ENCODE measurements at regions not wholly inside any gene's neighbourhood (a gene's known extent, or its start where the extent isn't known, plus 50 kb on each side); places are given as distances from the start of the nearest gene placed in this dataset.

DNA sequence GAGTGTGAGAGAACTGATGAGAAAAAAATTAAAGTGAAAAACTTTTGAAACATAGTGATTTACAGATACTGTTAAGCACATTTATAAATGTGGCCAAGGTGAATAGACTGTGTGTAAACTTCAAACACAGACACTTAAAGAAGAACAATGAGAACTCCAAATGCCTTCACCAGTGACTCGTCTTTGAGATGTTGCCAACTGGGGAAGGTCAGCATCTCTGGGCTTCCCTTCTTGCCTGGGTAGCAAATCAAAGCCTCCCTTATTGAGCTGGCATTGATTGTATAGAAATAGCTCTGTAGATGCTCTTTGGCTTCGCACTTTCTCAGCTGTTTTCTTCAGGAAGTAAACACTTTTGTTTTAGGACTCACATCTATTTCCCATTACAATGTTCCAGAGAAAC, 177.3 kb upstream of the SGCG start:
- in situ Hi-C loops (cut with MboI; ENCODE audit: low sequenced_read_pairs) = no loop called here
- no CpG with 5 or more reads among the region's 2 CpGs for WGBS, 2 experiments (ENCODE audit: extremely low coverage in 2 of 2, insufficient read length in 1 of 2)

More for the DNA sequence above, 177.3 kb upstream of the SGCG start:
- ATAC-seq (ENCODE audit: low read depth) = no peak
- Histone ChIP-seq H3K36me3 (ENCODE audit: control insufficient read depth, insufficient read depth, low read length) (no peaks in the 10 kb centered on the region), H3K4me1 (ENCODE audit: control insufficient read depth, insufficient read depth, low read length) (no peaks in the 10 kb centered on the region), H4K8ac (ENCODE audit: low read depth in 2 of 2, low read length in 2 of 2) (no peak overlapping the region), H2AFZ (replicated peaks; ENCODE audit: low read length, poor library complexity) (no peak overlapping the region), H4K5ac (ENCODE audit: low read depth, low read length) (no peak overlapping the region), H3K4me2 (ENCODE audit: low read depth, low read length) (no peak overlapping the region), H2AK9ac (replicated peaks; ENCODE audit: low read depth, low read length, poor library complexity) (no peak overlapping the region), H4K91ac (ENCODE audit: insufficient read depth, low read depth, low read length) (no peak overlapping the region), H4K20me1 (ENCODE audit: insufficient read depth, low read length) (no peaks in the 10 kb centered on the region), H3K23ac (ENCODE audit: low read depth, low read length) (no peak overlapping the region), H2AK5ac (ENCODE audit: low read depth, low read length) (no peak overlapping the region), H2BK20ac (ENCODE audit: low read depth, low read length) (no peak overlapping the region), H3K18ac (ENCODE audit: low read depth, low read length) (no peak overlapping the region), H3K79me1 (ENCODE audit: low read depth in 1 of 2, low read length in 2 of 2) (no peaks in the 10 kb centered on the region), H2BK120ac (ENCODE audit: low read depth, low read length) (no peak overlapping the region), H3K9ac (ENCODE audit: low read depth, low read length) (no peak overlapping the region), H2BK5ac (ENCODE audit: low read depth, low read length, poor library complexity, severe bottlenecking) (no peak overlapping the region), H3K9me3 (ENCODE audit: control insufficient read depth, insufficient read depth, low read length) (no peaks in the 10 kb centered on the region), H3K56ac (ENCODE audit: extremely low read depth, insufficient read depth, low read length) (no peak overlapping the region), H3K27ac (ENCODE audit: insufficient read depth, low read length) (no peak overlapping the region), H3K4me3 (ENCODE audit: insufficient read depth, low read depth, low read length) (no peak overlapping the region), H3K27me3 (ENCODE audit: control insufficient read depth, insufficient read depth, low read length) (no peaks in the 10 kb centered on the region), H2BK15ac (ENCODE audit: low read depth, low read length) (no peak overlapping the region), H3K4ac (ENCODE audit: low read depth, low read length) (no peak overlapping the region), H3K14ac (replicated peaks; ENCODE audit: low read depth, low read length) (no peak overlapping the region), H3K9me1 (ENCODE audit: insufficient read depth, low read length) (no peaks in the 10 kb centered on the region)
- dilution Hi-C loops (cut with HindIII; ENCODE audit: low sequenced_read_pairs, unreplicated experiment) (no loop called here), intact Hi-C loops (cut with micrococcal nuclease) (no loop called here)
- ChIA-PET POLR2A (ENCODE audit: unreplicated experiment) (no interaction called here), CTCF (no interaction called here)
- no TSS peak for BruUV-seq (replicated peaks)
- DNase-seq = no peak
- TF ChIP-seq FOS (IDR thresholded peaks at IDR 0.05; ENCODE audit: low read depth, low read length) = no peak
- TF ChIP-seq, protein P1, sequence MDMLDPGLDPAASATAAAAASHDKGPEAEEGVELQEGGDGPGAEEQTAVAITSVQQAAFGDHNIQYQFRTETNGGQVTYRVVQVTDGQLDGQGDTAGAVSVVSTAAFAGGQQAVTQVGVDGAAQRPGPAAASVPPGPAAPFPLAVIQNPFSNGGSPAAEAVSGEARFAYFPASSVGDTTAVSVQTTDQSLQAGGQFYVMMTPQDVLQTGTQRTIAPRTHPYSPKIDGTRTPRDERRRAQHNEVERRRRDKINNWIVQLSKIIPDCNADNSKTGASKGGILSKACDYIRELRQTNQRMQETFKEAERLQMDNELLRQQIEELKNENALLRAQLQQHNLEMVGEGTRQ (IDR thresholded peaks at IDR 0.05; ENCODE audit: low read depth, low read length) = no peak
- TF ChIP-seq SMC3 (IDR thresholded peaks at IDR 0.05; ENCODE audit: low read depth, low read length) = no peak
- TF ChIP-seq MAZ (IDR thresholded peaks at IDR 0.05; ENCODE audit: borderline replicate concordance, low read depth, low read length) = no peak
- no peak for TF ChIP-seq MXI1 (IDR thresholded peaks at IDR 0.05; ENCODE audit: borderline replicate concordance, low read depth, low read length)
- TF ChIP-seq CHD1 (IDR thresholded peaks at IDR 0.05; ENCODE audit: low read depth, low read length) = no peak
- TF ChIP-seq RCOR1 (IDR thresholded peaks at IDR 0.05; ENCODE audit: insufficient replicate concordance, low read length) = no peak
- TF ChIP-seq BHLHE40 (IDR thresholded peaks at IDR 0.05; ENCODE audit: low read depth, low read length) = no peak
- TF ChIP-seq MAFK (IDR thresholded peaks at IDR 0.05; ENCODE audit: low read depth, low read length) = no peak
- TF ChIP-seq RAD21 (IDR thresholded peaks at IDR 0.05; ENCODE audit: low read length) = no peak
